OCI-LY1 (cell line): ENCODE measurements at regions not wholly inside any gene's neighbourhood (a gene's known extent, or its start where the extent isn't known, plus 50 kb on each side); places are given as distances from the start of the nearest gene placed in this dataset.

Source experiments
- H2AFZ ChIP-seq: fragments of 200-600 bp; sonication (generic), shearing (Covaris generic); 2 replicates; pipeline ENCODE4 v1.6.0; 2014; ENCODE audit warnings: antibody characterized with exemption, mild to moderate bottlenecking, low read length
- H3F3A ChIP-seq: fragments of 200-600 bp; sonication (generic), shearing (Covaris generic); 2 replicates; pipeline ENCODE4 v1.6.0; 2014; ENCODE audit warnings: mild to moderate bottlenecking, antibody characterized with exemption, low read length, moderate library complexity; ENCODE audit not compliant: insufficient read depth
- H3K27ac ChIP-seq: fragments of 200-600 bp; sonication (generic); 2 replicates; pipeline ENCODE4 v1.5.1; 2014; ENCODE audit warnings: low read length, mixed run types, mild to moderate bottlenecking, low read depth; ENCODE audit not compliant: poor library complexity, severe bottlenecking
- H3K27me3 ChIP-seq: fragments of 200-600 bp; sonication (generic); 2 replicates; pipeline ENCODE4 v1.6.0; 2014; ENCODE audit warnings: antibody characterized with exemption, mild to moderate bottlenecking, low read length, moderate library complexity; ENCODE audit not compliant: insufficient read depth
- H3K36me3 ChIP-seq: fragments of 200-600 bp; sonication (generic); 2 replicates; pipeline ENCODE4 v1.6.1; 2014; ENCODE audit warnings: mild to moderate bottlenecking, antibody characterized with exemption, low read length, moderate library complexity, mixed read lengths; ENCODE audit not compliant: insufficient read depth
- H3K4me1 ChIP-seq: fragments of 200-600 bp; sonication (generic); 2 replicates; pipeline ENCODE4 v1.5.1; 2014; ENCODE audit warnings: mild to moderate bottlenecking, low read length, moderate library complexity; ENCODE audit not compliant: insufficient read depth, severe bottlenecking
- H3K4me2 ChIP-seq: fragments of 200-600 bp; sonication (generic), shearing (Covaris generic); 2 replicates; pipeline ENCODE4 v1.6.1; 2014; ENCODE audit warnings: low read length
- H3K4me3 ChIP-seq: fragments of 200-600 bp; sonication (generic); 2 replicates; pipeline ENCODE4 v1.5.1; 2014; ENCODE audit warnings: low read length, low read depth, mild to moderate bottlenecking, mixed read lengths; ENCODE audit not compliant: poor library complexity, severe bottlenecking
- H3K79me2 ChIP-seq: fragments of 200-600 bp; shearing (Covaris generic); 2 replicates; pipeline ENCODE4 v1.6.1; 2016; ENCODE audit warnings: mixed run types, low read length, mixed read lengths; ENCODE audit not compliant: insufficient read depth
- H3K9ac ChIP-seq: fragments of 200-600 bp; sonication (generic), shearing (Covaris generic); 2 replicates; pipeline ENCODE4 v1.6.1; 2014; ENCODE audit warnings: mild to moderate bottlenecking, low read length, mixed read lengths
- H3K9me2 ChIP-seq: fragments of 200-600 bp; sonication (generic), shearing (Covaris generic); 2 replicates; pipeline ENCODE4 v1.6.1; 2014; ENCODE audit warnings: low read depth, mild to moderate bottlenecking, low read length, mixed read lengths
- H3K9me3 ChIP-seq: fragments of 200-600 bp; shearing (Covaris generic); 2 replicates; pipeline ENCODE4 v1.6.1; 2014; ENCODE audit warnings: low read length, mixed read lengths
- H4K20me1 ChIP-seq: fragments of 200-600 bp; sonication (generic), shearing (Covaris generic); 2 replicates; pipeline ENCODE4 v1.6.0; 2016; ENCODE audit warnings: mild to moderate bottlenecking, low read length; ENCODE audit not compliant: insufficient read depth
- CTCF ChIP-seq: fragments of 200-600 bp; sonication (generic), shearing (Covaris generic); IDR thresholded peaks from 2 replicates; pipeline ENCODE4 v1.5.1; 2017; ENCODE audit warnings: mild to moderate bottlenecking, antibody characterized with exemption, low read length, moderate library complexity, mixed read lengths
- EZH2 ChIP-seq: fragments of 200-600 bp; sonication (generic), shearing (Covaris generic); IDR thresholded peaks from 2 replicates; pipeline ENCODE4 v1.8.0; 2017; ENCODE audit warnings: borderline replicate concordance, mixed run types, mild to moderate bottlenecking, antibody characterized with exemption, low read length, moderate library complexity, mixed read lengths

GRCh38 chr4:27515140-27515539, 654.5 kb downstream of the STIM2 start:
- no peak overlapping the region for H3K4me2 ChIP-seq
- no peak overlapping the region for H2AFZ ChIP-seq
- H3K4me1 ChIP-seq: no peaks in the 10 kb centered on the region
- H3F3A ChIP-seq: no peaks in the 10 kb centered on the region
- no peaks in the 10 kb centered on the region for H3K79me2 ChIP-seq
- H3K9me2 ChIP-seq: no peaks in the 10 kb centered on the region
- H3K27me3 ChIP-seq: no peaks in the 10 kb centered on the region
- H3K4me3 ChIP-seq: no peak overlapping the region
- H3K36me3 ChIP-seq: no peaks in the 10 kb centered on the region
- H3K9me3 ChIP-seq: no peaks in the 10 kb centered on the region
- H3K9ac ChIP-seq: no peak overlapping the region
- TF ChIP-seq EZH2: no peak
- no peaks in the 10 kb centered on the region for H4K20me1 ChIP-seq
- no peak overlapping the region for H3K27ac ChIP-seq

DNA sequence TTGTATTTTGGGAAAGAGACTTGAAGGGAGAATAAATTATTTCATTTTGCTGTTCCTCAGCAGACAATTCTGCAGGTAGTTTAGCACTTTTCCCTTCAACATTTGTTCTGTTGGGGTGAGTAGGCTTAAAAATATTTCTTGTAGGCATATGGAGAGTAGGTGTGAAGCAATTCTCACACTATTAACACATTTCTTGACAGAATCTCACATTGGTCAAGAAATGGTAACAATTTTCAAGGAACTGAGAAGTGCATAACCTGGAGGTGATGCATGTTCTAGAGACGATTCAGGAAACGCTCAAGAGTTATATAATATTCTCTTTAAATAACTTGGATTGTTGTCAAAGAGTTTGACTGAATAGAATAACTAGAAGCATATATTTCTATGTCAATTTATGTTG, 658.2 kb downstream of the STIM2 start:
- H3K79me2 ChIP-seq: no peaks in the 10 kb centered on the region
- H3K9ac ChIP-seq: no peak overlapping the region
- H3K4me2 ChIP-seq: no peak overlapping the region
- H3K36me3 ChIP-seq: no peaks in the 10 kb centered on the region
- H3K27ac ChIP-seq: no peak overlapping the region
- no peak overlapping the region for H2AFZ ChIP-seq
- H4K20me1 ChIP-seq: no peaks in the 10 kb centered on the region
- H3K4me1 ChIP-seq: no peaks in the 10 kb centered on the region
- no peaks in the 10 kb centered on the region for H3K9me2 ChIP-seq
- TF ChIP-seq CTCF (no peak), EZH2 (no peak)
- no peaks in the 10 kb centered on the region for H3F3A ChIP-seq
- no peaks in the 10 kb centered on the region for H3K27me3 ChIP-seq
- H3K4me3 ChIP-seq: no peak overlapping the region
- H3K9me3 ChIP-seq: no peaks in the 10 kb centered on the region

DNA sequence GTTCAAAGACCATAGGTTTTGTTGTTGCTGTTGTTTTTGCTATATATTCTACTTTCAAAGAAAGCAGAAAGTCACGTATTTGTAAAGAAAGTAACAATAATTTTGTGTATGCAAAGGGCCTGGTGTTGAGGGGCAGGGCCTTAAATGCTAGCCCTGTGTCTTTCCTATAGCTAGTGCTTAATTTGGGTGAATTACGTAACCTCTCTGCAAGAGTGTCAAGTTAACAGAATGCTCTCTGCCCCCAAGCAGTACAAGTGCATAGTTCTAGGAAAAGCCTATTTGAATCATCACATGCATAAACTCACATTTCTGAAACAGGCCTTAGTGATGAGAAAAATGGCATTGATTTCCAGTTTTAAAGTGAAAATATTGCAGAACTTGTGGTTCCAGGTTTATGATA, 663.6 kb downstream of the STIM2 start:
- Histone ChIP-seq H3K9ac (no peak overlapping the region), H4K20me1 (no peaks in the 10 kb centered on the region), H3K27ac (no peak overlapping the region), H3K36me3 (no peaks in the 10 kb centered on the region), H3K4me1 (no peaks in the 10 kb centered on the region), H3F3A (no peaks in the 10 kb centered on the region), H3K79me2 (no peaks in the 10 kb centered on the region), H3K4me3 (no peak overlapping the region), H3K27me3 (no peaks in the 10 kb centered on the region), H3K4me2 (no peak overlapping the region), H3K9me2 (no peaks in the 10 kb centered on the region), H3K9me3 (no peaks in the 10 kb centered on the region), H2AFZ (no peak overlapping the region)
- TF ChIP-seq EZH2 (no peak), CTCF (no peak)

GRCh38 chr4:27534488-27534887, 673.8 kb downstream of the STIM2 start:
- no peaks in the 10 kb centered on the region for H3K27me3 ChIP-seq
- no peaks in the 10 kb centered on the region for H3K36me3 ChIP-seq
- H2AFZ ChIP-seq: no peak overlapping the region
- H4K20me1 ChIP-seq: no peaks in the 10 kb centered on the region
- H3F3A ChIP-seq: no peaks in the 10 kb centered on the region
- H3K4me1 ChIP-seq: no peaks in the 10 kb centered on the region
- no peaks in the 10 kb centered on the region for H3K79me2 ChIP-seq
- H3K4me3 ChIP-seq: no peak overlapping the region
- H3K9me2 ChIP-seq: no peaks in the 10 kb centered on the region
- no peak overlapping the region for H3K27ac ChIP-seq
- no peak overlapping the region for H3K4me2 ChIP-seq
- TF ChIP-seq EZH2 (no peak), CTCF (no peak)
- no peaks in the 10 kb centered on the region for H3K9me3 ChIP-seq
- H3K9ac ChIP-seq: no peak overlapping the region
